ENCODE measurements at regions not wholly inside any gene's neighbourhood (a gene's known extent, or its start where the extent isn't known, plus 50 kb on each side); places are given as distances from the start of the nearest gene placed in this dataset.
A peak's percentile ranks its signal among the peaks of the same experiment; 100 is the strongest.

GRCh38 chrX:107561468-107562215 lies 66.7 kb upstream of the PRPS1 start:
- DNase-seq: no peak

GRCh38 chrX:107562482-107562881 lies 65.8 kb upstream of the PRPS1 start:
- no peak for DNase-seq

- DNase-seq: no peak
Measured at GRCh38 chrX:107563824-107564223, 64.5 kb upstream of the PRPS1 start.

GRCh38 chrX:107565015-107565414 lies 63.3 kb upstream of the PRPS1 start:
- no peak for DNase-seq

DNA sequence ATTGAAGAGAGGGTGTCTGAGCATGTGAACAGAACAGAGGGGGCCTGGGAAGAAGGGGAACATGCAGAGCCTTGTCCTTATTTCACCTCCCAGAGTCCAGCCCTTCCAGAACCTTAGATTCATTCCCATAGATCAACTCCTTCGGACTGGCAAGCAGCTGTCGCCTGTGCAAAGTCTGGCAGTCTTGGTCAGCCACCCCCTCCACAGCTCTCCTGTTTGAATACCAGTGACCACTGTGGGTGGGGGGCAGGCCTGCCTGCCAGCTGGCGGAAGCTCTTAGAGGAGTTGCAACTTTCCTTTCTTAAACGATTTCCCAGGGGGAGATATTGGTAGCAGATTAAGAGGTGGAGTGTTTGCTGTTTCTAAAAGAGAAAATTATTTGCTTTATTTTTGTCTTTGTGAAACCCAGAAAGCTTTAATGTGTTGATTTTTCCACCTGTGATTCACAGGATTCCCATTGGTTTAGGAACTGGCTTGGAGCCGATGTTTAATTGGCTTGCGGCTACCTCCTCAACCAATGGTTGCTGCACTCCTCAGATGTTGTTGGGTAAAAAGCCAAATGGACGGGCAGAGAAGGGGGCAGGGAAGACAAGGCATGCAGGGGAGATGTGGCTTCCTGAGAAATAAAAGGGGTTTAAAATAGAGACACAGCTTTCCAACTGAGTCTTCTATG lies 62.2 kb upstream of the PRPS1 start:
- DNase-seq: no peak

- DNase-seq: no peak
Measured at GRCh38 chrX:107566604-107567262, 61.6 kb upstream of the PRPS1 start.

DNA sequence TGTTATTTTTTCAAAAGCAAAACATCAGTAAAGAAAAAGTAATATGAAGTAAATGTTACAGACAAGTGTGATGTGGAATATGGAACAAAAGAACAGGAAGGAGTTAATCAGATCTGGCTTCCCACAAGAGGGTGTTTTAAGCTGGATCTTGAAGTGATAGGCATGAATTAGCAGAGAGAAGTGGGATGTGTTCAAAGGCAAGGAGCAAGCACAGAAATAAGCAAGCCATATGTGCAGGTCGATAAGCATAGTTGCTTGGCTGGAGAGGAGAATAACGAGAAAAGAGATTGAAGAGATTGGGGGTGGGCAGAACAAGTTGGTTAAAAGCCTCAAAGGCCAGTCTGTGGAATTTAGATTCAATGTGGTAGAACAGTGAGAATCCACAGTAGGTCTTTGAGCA lies 60.9 kb upstream of the PRPS1 start:
- DNase-seq: no peak

DNA sequence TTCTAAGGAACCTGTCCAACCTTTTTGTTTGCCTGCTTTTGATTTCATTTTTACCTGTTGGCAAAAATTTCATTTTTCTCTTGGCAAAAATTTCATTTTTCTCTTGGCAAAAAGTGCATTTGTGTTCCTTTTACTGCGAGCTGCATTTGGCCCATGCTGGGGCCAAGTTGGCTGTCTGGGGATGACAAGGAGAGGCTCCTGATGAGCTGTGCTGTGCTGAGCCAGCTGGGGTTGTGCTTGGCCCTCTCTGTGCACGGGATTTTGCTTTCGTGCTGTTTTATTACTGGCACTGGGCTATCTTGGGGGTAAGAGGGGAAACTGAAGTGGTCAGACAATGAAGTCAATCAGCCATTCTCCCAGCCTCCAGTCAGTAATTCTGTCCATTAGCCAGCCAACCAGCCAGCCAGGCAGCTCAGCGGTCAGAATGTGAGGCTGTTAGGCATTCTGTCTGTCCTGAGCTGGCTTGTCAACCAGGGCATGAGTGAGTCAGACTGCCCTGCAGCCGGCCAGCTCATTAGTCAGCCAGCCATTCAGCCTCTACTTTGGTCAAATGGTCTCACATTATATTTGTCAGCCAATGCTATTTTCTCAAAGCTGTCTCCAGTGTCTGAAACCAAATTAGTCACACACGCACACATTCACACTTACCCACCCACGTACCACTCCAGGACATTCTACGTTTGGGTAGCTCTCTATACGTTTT lies 56.9 kb upstream of the PRPS1 start:
- DNase-seq: no peak

DNA sequence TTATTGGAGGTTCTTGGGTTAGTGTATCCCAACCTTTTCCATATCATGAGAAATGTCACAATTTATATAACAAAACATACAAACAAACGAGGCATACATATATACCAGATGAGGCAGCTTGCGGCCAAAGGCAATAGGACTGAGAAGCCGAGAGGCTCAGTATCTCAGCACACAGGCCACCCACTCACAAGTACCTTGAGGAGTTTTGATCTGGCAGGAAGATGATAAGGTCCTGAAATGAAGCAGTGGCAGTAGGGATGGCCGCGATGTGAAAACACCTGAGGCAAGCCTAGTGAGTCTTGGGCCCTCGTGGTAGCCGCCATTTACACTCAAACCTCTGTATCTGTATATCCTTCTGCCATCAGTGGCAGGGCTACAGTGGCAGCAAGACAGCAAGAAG lies 55.3 kb upstream of the PRPS1 start:
- no peak for DNase-seq

DNA sequence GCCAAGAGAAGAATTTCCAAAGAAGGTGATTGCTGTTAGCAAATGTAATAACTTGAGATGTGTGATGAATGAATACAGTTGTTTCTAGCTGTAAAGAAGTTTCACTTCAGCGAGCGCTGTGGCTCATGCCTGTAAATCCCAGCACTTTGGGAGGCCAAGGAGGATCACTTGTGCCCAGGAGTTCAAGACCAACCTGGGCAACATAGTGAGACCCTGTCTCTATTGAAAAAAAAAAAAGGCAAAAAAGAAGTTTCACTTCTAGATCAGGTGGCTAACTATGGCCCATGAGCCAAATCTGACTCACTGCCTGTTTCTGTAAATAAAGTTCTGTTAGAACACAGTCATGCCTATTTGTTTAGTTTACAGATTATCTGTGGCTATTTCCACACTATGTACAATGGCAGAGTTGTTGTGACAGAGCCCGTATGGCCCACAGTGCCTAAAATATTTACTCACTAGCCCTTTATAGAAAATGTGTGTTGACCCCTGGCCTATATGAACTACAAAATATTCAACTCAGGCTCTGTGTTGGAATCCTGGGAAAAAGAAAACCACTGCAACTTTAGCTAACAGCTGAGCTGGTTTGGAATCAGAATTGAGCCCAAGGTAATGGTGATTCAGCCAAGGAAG lies 54.1 kb upstream of the PRPS1 start:
- no peak for DNase-seq

DNA sequence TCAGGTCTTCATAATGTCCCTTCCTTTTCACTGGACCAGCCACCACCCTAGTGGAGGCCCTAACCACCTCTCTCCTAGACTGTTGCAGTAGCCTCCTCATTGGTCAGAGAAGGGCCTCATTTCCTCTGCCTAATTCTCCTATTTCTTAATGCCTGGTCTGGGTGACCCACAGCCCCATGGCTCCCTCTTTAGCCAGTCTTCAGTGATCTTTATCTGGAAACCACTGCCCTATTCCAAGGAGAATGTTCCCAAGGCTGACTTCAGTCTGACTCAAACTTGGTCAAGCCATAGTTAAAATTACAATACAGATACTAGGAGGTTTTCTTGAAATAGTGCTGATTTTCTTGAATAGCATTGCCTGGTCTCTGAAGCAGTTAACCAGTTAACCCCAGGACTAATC lies 53.6 kb upstream of the PRPS1 start:
- DNase-seq: no peak

DNA sequence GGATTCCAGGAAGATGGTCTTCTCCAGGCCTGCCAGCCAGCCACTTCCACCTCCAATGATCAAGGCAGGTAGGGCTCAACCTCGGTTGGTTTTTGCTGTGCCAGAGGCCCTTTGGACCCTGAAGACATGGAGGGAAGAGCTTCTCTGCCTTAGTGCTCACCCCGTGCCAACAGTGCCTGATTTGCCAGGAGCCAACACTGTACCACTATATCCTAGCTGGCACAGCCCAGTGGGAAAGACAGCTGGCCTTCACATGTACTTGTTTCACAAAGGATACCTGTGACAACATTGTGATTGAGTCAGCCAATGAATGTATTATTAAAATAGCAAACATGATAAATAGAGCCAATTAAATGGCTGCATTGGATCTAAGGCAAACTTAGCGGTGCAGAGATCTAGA lies 51.9 kb upstream of the PRPS1 start:
- no peak for DNase-seq

- peak; percentile 51 for DNase-seq
Measured at GRCh38 chrX:107576841-107577240, 51.5 kb upstream of the PRPS1 start.

- no peak for DNase-seq
Measured at GRCh38 chrX:107577933-107578332, 50.4 kb upstream of the PRPS1 start.
